Left renal cortex interstitium (tissue), 4 donors: ENCODE measurements at regions not wholly inside any gene's neighbourhood (a gene's known extent, or its start where the extent isn't known, plus 50 kb on each side); places are given as distances from the start of the nearest gene placed in this dataset.
A peak's percentile ranks its signal among the peaks of the same experiment; 100 is the strongest.
"Not testable (repeated sequence)": the region's sequence is repeated elsewhere in the genome, so short reads cannot be mapped to it uniquely, and the experiment has no call there.

ENCODE experiments used
- DNase-seq, 4 donors: peaks; one replicate each; pipeline ENCODE4 v3.0.0-alpha.2; 2013; ENCODE audit warnings: low read depth in 4 of 4, low spot score in 2 of 4, missing footprints in 1 of 4

DNA sequence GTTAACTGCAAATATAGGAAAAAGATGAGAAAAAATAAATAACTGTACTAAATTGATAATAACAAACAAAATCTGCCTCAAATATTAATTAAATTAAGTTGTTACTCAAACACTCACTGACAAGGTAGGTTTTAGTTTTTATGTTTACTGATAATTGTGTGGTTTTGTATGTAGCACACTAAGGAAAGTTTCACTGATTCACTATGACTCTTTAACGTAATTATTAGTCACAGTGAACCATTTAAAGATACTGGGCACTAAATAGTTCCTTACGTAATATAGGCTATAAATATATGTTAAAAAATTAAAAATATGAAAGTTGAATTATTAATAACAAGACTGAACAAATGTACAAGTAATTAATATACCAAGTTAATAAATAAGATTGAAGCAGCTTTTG lies 2330.0 kb upstream of the RAG2 start:
- DNase-seq, result no peak

DNA sequence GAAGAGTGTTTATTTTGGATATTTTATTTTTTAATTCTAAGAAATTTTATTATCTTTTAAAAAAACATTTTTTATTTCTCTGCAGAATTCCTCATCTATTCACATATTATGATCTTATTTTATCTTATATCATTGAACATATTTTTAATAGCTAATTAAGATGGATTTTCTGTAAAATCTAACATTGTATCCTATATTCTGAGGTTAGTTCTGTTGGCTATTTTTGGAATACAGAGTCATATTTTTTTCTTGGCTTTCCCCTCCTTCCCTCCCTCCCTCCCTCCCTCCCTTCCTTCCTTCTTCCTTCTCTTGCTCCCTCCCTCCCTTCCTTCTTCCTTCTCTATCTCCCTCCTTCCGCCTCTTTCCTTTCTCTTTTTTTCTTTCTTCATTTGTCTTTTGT lies 2326.6 kb upstream of the RAG2 start:
- DNase-seq, result no peak

DNA sequence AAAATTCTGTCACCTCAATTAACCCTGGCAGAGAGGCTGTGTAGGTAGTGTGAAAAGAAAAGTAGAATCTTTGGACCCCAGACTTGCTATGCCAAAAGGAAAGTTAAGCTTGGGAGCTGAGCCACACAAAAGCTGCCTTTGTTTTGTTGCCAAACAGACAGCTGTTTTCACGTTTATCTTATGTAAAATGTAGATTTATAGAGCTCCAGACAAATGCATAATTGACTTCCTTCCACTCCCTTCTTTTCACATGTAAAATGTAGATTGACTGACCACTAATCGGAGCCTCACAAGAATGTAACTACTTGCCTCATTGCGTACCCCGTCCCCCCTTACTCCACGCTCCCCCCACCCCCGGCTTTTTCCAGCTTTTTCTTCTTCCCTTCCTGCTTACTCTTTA lies 2302.2 kb upstream of the RAG2 start:
- DNase-seq, result peak in 3 of 4 donors; percentile 5 to 17 (median 7)

DNA sequence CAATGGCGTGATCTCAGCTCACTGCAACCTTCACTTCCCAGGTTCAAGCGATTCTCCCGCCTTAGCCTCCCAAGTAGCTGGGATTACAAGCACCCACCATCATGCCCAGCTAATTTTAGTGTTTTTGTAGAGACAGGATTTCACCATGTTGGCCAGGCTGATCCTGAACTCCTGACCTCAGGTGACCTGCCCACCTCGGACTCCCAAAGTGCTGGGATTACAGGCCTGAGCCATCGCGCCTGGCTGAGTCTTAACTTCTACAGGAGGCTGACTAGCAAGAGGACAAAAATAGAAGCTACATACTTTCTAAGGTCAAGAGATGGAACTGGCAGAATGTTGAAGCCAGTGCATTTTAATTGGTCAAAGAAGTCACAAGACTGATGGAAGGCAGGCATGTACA lies 2296.2 kb upstream of the RAG2 start:
- not testable (repeated sequence) for DNase-seq

DNA sequence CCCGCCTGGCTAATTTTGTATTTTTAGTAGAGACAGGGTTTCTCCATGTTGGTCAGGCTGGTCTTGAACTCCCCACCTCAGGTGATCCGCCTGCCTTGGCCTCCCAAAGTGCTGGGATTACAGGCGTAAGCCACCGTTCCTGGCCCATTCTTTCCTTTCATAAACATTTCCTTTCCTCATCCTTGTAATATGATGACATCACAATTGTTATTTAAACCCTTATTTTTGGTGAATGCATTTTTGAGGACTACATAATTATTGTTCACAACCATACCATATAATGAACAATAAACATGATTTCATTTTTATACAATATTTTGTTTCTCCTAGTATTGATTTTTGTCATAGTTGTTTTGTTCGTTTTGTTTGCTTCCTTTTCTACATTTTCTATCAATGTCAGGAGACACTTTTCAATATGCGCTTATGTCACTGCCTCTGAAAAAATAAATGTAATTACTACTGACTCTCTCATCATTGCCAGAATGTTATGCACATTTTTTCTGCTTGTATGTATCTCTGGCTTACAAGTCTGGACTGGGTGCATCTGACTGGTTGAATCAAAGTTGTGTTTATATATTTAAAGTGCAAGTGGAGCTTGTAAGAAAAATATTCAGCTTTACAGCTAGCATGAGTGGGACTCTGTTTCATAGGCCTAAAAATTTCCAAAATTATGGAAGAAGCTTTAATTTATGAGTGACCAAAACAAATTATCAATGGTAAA lies 2286.3 kb upstream of the RAG2 start:
- no peak for DNase-seq

DNA sequence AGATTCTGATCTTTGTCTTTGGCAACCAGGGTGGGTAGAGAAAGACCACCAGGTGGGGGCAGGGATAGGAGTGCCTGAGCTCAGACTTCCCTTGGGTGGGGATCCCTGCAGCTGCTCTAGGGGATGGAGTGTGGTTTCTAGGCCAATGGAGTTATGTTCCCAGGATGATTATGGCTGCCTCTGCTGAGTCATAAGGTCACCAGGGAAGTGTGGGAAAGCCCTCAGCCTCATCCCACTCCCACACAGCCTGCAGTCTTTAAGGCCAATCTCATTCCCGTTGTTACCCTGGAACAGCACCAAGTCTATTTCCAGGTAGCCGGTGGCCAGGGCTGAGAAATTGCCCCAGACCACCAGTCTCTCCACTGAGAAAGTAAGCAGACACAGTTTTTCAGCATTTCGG lies 2269.3 kb upstream of the RAG2 start:
- no peak for DNase-seq

DNA sequence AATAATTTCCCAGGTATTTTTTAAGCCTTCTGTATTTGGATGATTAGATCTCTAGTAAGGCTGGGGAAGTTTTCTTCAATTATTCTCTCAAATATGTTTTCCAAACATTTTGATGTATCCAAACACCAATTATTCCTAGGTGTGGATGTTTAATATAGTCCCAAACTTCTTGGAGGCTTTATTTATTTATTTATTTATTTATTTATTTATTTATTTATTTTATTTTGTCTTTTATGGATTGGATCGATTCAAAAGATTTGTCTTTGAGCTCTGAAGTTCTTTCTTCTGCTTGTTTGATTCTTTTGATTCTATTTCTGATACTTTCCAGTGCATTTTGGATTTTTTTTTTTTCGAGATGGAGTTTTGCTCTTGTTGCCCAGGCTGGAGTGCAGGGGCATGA lies 2267.9 kb upstream of the RAG2 start:
- no peak for DNase-seq

DNA sequence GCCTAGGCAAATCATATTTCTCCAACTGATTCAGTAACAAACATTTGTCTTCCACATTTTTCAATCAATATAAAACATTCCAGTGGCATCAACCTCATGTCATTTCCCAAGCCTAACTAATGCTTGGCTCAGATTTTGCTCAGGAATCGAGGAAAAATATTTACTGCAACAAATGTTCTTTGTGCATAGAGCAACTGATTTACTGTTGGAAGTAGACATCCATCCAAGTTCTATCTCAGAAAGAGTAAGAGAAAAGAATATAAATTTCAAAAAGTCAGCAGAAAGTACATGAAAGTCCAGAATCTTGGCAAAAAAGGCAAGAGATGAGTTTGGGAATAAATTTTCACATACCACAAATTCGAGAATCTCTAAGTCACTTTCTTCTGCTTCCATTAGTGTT lies 2245.0 kb upstream of the RAG2 start:
- DNase-seq, result no peak

DNA sequence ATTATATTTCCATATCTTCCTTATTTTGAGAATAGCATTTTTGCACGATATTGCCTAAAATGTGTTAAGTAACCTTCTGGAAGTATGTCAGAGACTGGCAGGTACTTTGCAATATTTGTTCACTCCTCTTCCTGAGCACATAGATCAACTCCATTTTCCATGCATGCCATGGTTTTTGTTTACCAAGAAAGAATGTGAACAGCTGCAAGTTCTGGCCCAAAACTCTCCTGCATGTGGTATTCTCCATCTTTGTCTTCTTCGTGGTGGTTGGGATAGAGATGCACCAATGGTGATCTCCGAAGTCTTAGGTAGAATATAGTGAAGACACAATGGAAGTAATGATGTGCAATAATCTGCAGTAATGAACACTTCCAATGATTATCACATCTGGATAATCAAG lies 2241.0 kb upstream of the RAG2 start:
- no peak for DNase-seq

DNA sequence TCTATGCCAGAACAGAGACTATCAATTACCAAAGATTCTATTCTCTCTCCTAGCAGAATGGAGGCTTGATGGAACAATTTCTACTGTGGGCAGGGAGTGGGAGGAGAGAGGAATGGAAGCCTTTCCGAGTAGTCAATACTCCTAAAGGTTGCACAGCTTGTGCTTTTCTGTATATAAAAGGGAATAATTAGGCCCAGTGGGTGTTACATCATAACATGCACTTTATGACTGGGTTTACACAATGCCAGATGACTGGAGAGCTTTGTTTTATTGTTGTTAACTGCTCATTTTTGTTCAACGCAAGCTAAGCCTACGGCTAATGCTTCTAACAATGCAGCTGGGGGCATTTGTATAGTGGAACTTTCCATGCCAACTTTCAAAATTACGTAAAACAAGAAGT lies 2237.9 kb upstream of the RAG2 start:
- no peak for DNase-seq

DNA sequence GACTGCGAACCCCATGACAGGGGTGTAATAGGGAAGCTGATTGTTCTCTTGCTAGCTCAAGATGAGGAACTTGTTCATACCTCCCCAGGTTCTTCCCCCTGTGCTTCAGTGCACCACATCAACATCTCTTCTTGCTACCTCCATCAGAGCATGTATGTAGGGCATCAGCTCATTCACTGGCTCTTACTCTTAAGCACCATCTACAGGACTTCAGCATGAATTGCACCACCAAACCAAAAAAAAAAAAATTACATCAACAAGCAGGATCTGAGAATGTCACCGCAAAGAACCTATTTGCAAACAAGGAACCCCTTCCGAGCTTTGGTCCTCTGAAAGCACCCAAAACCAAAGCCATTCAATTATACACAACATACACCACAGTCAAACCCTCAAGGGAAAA lies 2226.5 kb upstream of the RAG2 start:
- DNase-seq, result no peak

DNA sequence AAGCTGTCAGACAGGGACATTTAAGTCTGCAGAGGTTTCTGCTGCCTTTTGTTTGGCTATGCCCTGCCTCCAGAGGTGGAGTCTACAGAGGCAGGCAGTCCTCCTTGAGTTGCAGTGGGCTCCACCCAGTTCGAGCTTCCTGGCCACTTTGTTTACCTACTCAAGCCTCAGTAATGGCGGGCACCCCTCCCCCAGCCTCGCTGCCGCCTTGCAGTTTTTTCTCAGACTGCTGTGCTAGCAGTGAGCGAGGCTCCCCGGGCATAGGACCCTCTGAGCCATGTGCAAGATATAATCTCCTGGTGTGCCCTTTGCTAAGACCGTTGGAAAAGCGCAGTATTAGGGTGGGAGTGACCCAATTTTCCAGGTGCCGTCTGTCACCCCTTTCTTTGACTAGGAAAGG lies 2223.8 kb upstream of the RAG2 start:
- not testable (repeated sequence) for DNase-seq

DNA sequence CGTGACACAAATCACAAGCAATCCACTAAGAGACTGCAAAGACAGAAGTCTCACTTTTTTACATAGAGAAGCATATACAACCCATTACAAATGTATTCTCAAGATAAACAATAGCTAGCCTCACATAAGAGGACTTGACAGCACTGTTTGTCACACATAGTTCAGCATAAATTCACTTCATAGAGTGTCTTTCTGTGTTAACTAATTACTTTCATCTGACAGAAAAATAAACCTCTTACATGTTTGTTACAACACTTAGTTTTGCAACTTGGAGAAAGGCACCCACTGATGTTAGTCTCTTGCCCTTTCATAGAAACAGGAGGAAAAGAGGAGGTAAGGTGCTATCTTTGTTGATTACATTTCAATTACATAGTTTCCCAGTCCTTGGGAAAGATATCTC lies 2221.9 kb upstream of the RAG2 start:
- no peak for DNase-seq

DNA sequence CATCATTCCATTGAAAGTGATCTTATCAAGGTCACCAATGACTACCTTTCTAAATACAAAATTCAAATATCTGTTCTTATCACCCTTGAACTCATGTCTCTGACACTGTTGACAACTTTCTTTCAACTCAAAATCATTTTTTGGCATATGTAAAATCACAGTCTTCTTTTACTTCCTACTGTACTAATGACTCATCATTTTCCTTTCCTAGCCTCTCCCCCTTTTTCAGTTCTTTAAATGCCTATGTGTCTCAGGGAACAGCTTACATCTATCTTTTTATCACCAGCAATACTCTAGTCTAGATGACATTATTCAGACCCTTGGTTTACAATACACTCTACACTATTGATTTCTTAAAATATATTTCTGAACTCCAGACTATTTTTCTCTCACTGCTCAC lies 2220.7 kb upstream of the RAG2 start:
- DNase-seq, result no peak

DNA sequence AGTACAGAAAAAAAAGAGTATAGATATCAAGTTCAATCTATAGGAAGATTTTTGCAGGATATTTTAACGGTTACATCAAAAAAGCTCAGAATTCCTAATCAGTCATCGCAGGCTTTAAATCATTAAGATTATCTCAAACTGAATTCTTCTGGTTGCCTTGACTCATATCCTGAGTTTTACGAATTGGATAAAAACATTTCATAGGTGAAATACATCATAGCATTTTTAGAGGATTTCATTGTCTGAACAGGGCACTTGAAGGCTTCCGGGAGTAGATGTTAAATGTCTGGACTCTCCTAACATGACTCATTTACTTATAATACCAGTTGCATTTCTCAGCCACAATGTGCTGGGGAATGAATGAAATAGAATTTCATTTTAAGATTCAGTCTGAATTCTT lies 2216.6 kb upstream of the RAG2 start:
- DNase-seq, result no peak

DNA sequence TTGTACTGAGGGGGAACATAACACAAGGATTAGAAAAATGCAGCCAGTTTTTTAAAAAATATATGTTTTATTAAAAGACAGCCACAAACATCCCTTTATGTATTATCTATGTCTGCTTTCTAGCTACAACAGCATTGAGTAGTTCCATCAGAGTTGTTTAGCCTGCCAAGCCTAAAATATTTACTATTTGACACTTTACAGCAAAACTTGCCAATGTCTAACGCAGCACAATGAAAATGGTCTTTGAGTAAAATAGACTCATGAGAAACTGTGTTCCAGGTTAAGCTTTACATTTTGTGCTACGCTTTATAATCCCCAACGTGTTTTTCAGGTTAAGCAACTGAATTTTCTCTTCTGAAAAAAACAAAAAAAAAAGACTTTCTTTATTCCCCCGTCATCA lies 2211.5 kb upstream of the RAG2 start:
- no peak for DNase-seq

DNA sequence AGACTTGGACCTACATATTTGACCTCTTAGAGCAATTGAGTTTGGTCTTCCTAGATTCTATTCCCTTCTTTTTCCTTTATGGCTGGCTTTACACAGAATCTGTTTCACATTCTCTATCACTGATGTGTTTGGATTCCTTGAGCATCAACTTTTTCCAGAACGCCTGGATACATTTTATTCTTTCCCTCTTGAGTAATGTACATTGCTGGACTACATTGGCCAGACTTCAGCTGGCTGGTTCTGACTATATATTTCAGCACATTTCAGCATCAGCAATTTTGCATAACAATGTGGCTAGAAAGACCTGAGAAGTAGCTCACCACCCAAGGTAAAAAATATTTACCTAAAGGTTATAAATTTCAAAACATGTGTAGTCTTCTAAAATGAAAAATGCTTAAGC lies 2198.2 kb upstream of the RAG2 start:
- no peak for DNase-seq

DNA sequence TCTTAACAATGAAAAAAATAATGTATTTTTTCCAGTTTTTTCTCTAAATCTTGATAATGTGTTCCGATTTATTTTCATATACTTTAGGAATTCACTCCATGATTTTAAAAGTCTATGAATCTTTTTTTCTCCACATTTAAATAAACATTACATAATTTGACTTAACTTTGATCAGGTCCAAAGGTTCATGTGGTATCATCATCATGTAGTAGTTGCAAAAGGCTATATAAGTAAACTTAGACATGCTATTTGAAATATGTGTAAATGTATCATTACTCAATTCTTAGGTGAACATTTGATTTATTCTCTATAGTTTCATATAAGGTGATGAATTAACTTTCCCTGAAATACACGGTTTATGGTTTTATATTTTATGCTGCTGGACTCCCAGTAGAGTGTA lies 2197.0 kb upstream of the RAG2 start:
- DNase-seq, result no peak

DNA sequence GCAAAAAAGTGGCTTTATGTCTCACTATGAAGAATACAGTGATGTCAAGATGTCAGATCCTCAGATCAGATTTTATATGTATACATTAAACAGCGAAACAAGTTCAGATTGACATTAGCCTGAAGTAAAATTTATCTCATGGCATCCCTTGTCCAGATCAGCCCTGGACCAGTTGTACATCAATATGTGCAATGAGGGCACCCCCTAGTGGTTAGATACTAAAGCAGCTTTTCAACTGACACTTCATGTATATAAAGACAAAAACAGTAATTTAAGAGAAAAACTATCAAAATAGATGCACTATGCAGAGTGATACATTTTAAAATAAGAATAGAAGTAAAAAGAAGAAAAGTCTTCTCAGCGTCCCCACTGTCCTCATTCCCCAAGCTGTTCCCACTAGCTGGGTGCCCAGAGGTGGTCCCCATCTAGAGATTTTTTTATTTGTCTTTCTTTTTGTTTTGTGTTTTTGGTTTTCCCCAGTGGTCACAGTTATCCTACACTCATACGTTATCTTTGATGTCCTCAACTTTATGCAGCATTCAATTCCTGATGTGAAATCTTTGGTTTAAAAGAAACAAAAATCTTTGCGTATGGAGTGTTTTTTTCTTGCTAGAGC lies 2193.4 kb upstream of the RAG2 start:
- DNase-seq, result peak; percentile 19 to 49 (median 36)

DNA sequence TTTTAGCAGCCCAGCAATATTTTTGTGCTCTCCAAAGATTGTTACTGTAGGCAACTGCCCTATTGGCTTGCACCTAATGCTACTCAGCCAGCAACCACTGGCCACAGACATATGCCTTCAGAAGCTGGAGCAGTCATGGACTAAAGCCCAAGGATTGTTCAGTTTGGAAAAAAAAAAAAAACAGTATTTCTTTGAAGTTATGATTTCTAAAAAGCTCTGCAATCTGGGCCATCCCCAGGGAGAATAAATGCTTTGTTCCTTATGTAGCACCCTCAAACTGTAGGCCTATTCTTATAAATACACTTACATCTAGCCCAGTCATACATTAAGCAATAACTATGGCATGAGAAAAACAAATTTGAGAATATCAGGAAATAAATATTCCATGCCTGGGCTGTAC lies 2190.5 kb upstream of the RAG2 start:
- DNase-seq, result no peak

DNA sequence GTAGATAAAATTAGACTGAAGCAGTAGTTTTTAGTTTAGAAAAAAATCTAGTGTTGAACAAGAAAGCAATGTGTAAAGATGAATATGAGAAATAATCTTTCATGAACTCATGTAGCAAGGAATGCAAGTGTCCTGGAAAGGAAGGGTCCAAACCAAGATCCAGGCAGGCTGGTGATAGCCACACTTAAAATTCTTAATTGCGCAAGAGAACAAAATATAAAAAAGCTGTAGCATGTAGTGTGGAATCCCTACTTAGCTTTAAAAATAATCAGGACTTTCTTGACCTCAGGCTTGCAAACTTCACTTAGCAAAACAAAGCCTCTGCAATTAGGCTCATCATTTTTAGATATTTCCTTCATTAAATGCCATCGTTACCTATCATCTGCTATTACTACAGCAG lies 2186.1 kb upstream of the RAG2 start:
- no peak for DNase-seq

DNA sequence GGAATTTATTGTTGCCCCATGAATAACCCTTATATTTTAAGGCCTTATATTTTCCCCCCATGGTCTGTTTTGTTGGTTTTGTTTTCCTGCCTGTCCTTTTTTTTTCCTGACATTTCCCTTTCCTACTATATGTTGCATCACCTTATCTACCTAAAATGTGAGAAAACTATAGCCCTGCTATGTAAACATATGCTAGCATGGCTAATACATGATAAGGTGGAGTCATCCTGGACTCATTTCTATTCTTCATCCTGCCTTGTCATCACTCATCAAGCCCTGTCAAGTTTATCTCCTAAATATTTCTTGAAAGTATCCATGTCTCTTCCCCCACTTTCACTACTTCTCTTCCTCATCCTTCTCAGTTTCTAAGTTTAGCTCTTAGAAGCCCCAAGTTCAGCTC lies 2168.8 kb upstream of the RAG2 start:
- DNase-seq, result no peak

DNA sequence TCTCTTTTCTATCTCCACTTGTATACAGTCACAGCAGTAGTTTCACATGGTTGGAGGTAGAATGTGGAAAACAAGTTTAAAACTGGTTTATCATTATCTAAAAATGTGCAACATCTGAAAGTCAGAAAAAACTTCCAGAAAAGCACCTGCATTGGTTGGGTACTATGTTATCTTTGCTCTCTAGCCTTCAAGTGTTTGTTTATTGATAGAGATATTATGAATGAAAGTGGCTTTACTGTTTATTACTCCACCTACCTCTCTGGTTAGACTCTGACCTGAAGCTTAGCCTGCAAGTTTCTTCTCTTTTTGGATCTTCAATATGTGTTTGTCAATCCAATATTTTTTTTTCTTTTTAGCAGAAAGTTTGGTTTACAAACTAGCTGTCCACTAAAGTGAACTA lies 2161.4 kb upstream of the RAG2 start:
- DNase-seq, result no peak
